Mucosa of descending colon (tissue), 3 donors: ENCODE measurements at regions not wholly inside any gene's neighbourhood (a gene's known extent, or its start where the extent isn't known, plus 50 kb on each side); places are given as distances from the start of the nearest gene placed in this dataset.
"Not testable (repeated sequence)": the region's sequence is repeated elsewhere in the genome, so short reads cannot be mapped to it uniquely, and the experiment has no call there.

ENCODE experiments used
- ATAC-seq: fragments of 200-7000 bp; cut with Tn5 transposase; one replicate; pipeline ENCODE4 v1.9.1; 2020; ENCODE audit warnings: mild to moderate bottlenecking, moderate library complexity
- DNase-seq, 3 donors: peaks; one replicate each; pipeline ENCODE4 v3.0.0-alpha.2; 2020
- H3K36me3 ChIP-seq: fragments of 200-600 bp; one replicate; pipeline ENCODE4 v1.8.0; 2021; ENCODE audit warnings: low read depth, mild to moderate bottlenecking
- H3K4me1 ChIP-seq: fragments of 200-600 bp; one replicate; pipeline ENCODE4 v1.8.0; 2021; ENCODE audit warnings: low read depth, mild to moderate bottlenecking
- H3K4me3 ChIP-seq: fragments of 200-600 bp; one replicate; pipeline ENCODE4 v1.8.0; 2021; ENCODE audit warnings: mild to moderate bottlenecking
- H3K9me3 ChIP-seq: fragments of 200-600 bp; one replicate; pipeline ENCODE4 v1.8.0; 2021; ENCODE audit warnings: mild to moderate bottlenecking
- CTCF ChIP-seq: fragments of 200-600 bp; IDR thresholded peaks from one replicate; pipeline ENCODE4 v1.8.0; 2022; ENCODE audit warnings: antibody characterized with exemption, mild to moderate bottlenecking
- intact Hi-C, 2 donors: fragments of 100-400 bp; cut with DNase I in 1 of 2; cut with micrococcal nuclease in 1 of 2; formaldehyde crosslinking; loops; one replicate each; pipeline versions ENCODE4 v1.11.0 to v1.11.1; 2022; cut with DNase I, micrococcal nuclease
- donor health status: DM: no; HTN: no; CAD: no; lungs with moderate emphysema.
- donor health status: DM: no; HTN: no; CAD: no.
- donor health status: DM: no; HTN: yes; CAD: no.

- intact Hi-C loops = no loop called here
Observed at GRCh38 chr20:22829356-22829755, 205.8 kb upstream of the SSTR4 start.

DNA sequence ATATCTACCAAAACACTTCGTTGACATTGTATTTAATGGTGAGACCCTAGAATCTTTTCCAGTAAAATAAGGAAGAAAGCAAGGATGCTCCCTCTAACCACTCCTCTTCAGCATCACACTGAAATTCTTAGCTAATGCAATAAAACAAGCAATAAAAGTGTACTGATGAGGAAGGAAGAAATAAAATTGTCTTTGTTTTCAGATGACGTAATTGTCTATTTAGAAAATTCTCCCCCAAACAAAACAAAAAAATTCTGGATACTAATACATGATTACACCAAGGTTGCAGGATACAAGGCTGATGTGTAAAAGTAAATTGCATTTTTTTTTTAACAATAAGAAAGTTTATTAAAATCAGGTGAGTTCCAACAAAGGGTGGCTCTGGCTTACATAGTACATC, 205.0 kb upstream of the SSTR4 start:
- DNase-seq = no peak
- H3K36me3 ChIP-seq = no peaks in the 10 kb centered on the region
- intact Hi-C loops = loop anchor here in 1 of 2 donors (10.0 kb wide), 1 partner anchor 205 kb away; no protein-coding TSS in a partner anchor
- TF ChIP-seq CTCF = no peak
- ATAC-seq = no peak
- H3K4me3 ChIP-seq = no peak overlapping the region
- no peaks in the 10 kb centered on the region for H3K4me1 ChIP-seq
- peaks cover 2% of the 10 kb centered on the region for H3K9me3 ChIP-seq

More at GRCh38 chr20:22829356-22829755, 205.8 kb upstream of the SSTR4 start:
- no peak overlapping the region for H3K4me3 ChIP-seq
- DNase-seq (no peak), ATAC-seq (no peak)
- peaks cover 2% of the 10 kb centered on the region for H3K9me3 ChIP-seq
- no peak for TF ChIP-seq CTCF
- H3K36me3 ChIP-seq = no peaks in the 10 kb centered on the region
- no peaks in the 10 kb centered on the region for H3K4me1 ChIP-seq

DNA sequence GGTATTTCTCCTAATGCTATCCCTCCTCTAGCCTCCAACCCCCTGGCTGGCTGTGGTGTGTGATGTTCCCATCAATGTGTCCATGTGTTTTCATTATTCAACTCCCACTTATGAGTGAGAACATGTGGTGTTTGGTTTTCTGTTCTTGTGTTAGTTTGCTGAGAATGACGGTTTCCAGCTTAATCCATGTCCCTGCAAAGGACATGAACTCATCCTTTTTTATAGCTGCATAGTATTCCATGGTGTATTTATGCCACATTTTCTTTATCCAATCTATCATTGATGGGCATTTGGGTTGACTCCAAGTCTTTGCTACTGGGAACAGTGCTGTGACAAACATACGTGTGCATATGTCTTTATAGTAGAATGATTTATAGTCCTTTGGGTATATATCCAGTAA, 204.4 kb upstream of the SSTR4 start:
- not testable (repeated sequence) for ATAC-seq, DNase-seq, H3K9me3 ChIP-seq, H3K36me3 ChIP-seq, H3K4me3 ChIP-seq, H3K4me1 ChIP-seq
- intact Hi-C loops = loop anchor here in 1 of 2 donors (10.0 kb wide), 1 partner anchor 206 kb away; no protein-coding TSS in a partner anchor

- Histone ChIP-seq H3K4me1 (no peaks in the 10 kb centered on the region), H3K9me3 (peaks cover 2% of the 10 kb centered on the region), H3K36me3 (no peaks in the 10 kb centered on the region), H3K4me3 (no peak overlapping the region)
- no peak for TF ChIP-seq CTCF
- no peak for ATAC-seq
- no peak for DNase-seq
- intact Hi-C loops = loop anchor here in 1 of 2 donors (10.0 kb wide), 1 partner anchor 209 kb away; no protein-coding TSS in a partner anchor
Observed at GRCh38 chr20:22833851-22834250, 201.3 kb upstream of the SSTR4 start.

DNA sequence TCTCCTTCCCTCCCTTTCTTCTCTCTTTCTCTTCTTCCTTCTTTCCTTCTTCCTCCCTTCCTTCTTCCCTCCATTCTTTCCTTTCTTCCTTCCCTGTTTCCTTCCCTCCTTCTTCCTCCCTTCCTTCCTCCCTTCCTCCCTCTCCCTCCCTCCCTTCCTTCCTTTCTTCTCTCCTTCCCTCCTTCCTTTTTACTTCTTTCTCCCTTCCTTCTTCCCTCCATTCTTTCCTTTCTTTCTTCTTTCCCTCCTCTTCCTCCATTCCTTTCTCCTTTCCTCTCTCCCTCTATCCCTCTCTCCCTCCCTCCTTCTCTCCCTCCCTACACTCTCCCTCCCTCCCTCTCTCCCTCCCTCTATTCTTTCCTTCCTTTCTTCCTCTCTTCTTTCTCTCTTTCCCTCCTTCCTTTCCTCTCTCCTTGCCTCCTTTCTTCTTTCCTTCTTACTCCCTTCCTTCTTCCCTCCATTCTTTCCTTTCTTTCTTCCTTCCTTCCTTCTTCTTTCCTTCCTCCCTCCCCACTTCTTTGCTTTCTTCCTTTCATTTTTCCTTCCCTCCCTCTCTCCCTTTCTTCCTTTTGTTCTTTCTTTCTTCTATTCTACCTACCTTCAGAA, 200.4 kb upstream of the SSTR4 start:
- Histone ChIP-seq H3K4me3 (no peak overlapping the region), H3K36me3 (no peaks in the 10 kb centered on the region), H3K9me3 (peaks cover 2% of the 10 kb centered on the region), H3K4me1 (no peaks in the 10 kb centered on the region)
- ATAC-seq = no peak
- DNase-seq = no peak
- intact Hi-C loops = loop anchor here in 1 of 2 donors (10.0 kb wide), 1 partner anchor 210 kb away; no protein-coding TSS in a partner anchor
- no peak for TF ChIP-seq CTCF

DNA sequence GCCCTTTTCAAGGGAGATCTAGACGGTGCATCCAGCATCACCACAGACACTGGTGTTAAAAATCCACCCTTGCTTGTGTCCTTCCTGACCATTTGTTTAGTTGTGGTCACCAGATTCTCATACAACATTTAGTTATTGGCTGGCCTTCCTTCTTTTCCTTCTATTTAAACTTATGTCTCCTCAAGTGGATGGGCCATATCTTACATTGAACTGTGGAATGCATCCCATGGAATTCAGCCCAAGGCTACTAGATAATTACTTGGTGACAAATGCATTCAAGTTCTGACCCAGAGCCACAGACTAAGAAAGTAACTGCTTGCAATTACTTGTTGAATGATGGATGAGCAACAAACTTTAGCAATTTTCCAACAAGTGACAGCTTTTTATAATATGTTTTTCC, 198.9 kb upstream of the SSTR4 start:
- H3K4me1 ChIP-seq = no peaks in the 10 kb centered on the region
- TF ChIP-seq CTCF = no peak
- DNase-seq (no peak), ATAC-seq (no peak)
- no peak overlapping the region for H3K4me3 ChIP-seq
- H3K9me3 ChIP-seq = no peaks in the 10 kb centered on the region
- intact Hi-C loops = loop anchor here in 1 of 2 donors (10.0 kb wide), 1 partner anchor 211 kb away; no protein-coding TSS in a partner anchor
- H3K36me3 ChIP-seq = no peaks in the 10 kb centered on the region
